Vagina (tissue), 2 donors: ENCODE measurements at regions not wholly inside any gene's neighbourhood (a gene's known extent, or its start where the extent isn't known, plus 50 kb on each side); places are given as distances from the start of the nearest gene placed in this dataset.

ENCODE experiments used
- POLR2A ChIP-seq, 2 donors: fragments of 450-650 bp; IDR thresholded peaks; one replicate each; pipeline ENCODE4 v1.6.1; 2017; ENCODE audit warnings: antibody characterized with exemption in 2 of 2, mild to moderate bottlenecking in 2 of 2, moderate library complexity in 2 of 2
- TF ChIP-seq, protein P1 (sequence below), 3 experiments: fragments of 450-650 bp in 2 of 3; fragments of 200-600 bp in 1 of 3; sonication (generic) in 1 of 3; IDR thresholded peaks; one replicate each; pipeline ENCODE4 v1.5.1; 2017 to 2019; ENCODE audit warnings: antibody characterized with exemption in 3 of 3, mild to moderate bottlenecking in 2 of 3, moderate library complexity in 2 of 3

DNA sequence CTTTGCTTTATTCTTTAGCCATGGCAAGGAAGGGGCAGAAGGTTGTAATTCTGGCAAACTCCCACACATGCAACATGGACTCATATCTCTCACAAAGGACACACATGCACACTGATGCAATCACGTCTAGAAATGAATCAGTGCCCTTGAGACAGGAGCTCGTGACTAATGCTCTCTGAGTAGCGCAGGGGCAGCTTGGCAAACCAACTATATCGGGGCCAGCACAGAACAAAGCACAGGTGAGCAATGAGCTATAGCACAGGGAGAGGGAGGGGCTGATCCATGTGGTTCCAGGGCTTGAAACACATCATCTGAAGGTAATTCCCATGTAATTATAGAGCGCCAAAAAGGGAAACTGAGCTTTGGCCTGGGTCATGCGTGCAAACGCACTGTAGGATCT lies 165.2 kb upstream of the KLF7 start:
- TF ChIP-seq, protein P1, sequence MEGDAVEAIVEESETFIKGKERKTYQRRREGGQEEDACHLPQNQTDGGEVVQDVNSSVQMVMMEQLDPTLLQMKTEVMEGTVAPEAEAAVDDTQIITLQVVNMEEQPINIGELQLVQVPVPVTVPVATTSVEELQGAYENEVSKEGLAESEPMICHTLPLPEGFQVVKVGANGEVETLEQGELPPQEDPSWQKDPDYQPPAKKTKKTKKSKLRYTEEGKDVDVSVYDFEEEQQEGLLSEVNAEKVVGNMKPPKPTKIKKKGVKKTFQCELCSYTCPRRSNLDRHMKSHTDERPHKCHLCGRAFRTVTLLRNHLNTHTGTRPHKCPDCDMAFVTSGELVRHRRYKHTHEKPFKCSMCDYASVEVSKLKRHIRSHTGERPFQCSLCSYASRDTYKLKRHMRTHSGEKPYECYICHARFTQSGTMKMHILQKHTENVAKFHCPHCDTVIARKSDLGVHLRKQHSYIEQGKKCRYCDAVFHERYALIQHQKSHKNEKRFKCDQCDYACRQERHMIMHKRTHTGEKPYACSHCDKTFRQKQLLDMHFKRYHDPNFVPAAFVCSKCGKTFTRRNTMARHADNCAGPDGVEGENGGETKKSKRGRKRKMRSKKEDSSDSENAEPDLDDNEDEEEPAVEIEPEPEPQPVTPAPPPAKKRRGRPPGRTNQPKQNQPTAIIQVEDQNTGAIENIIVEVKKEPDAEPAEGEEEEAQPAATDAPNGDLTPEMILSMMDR (IDR thresholded peaks at IDR 0.05): no peak
- TF ChIP-seq POLR2A (IDR thresholded peaks at IDR 0.05): no peak
